Skin epidermis (tissue), 12 donors: ENCODE measurements at regions not wholly inside any gene's neighbourhood (a gene's known extent, or its start where the extent isn't known, plus 50 kb on each side); places are given as distances from the start of the nearest gene placed in this dataset.
A peak's percentile ranks its signal among the peaks of the same experiment; 100 is the strongest.
"Not testable (repeated sequence)": the region's sequence is repeated elsewhere in the genome, so short reads cannot be mapped to it uniquely, and the experiment has no call there.

ENCODE experiments used
- H3K27ac ChIP-seq, 21 experiments: fragments of 200-600 bp; sonication (generic) in 11 of 21; one replicate each; pipeline ENCODE4 v1.5.0; 2020; ENCODE audit warnings: mild to moderate bottlenecking in 3 of 21, inconsistent platforms in 2 of 21, moderate library complexity in 2 of 21
- H3K4me3 ChIP-seq, 7 experiments: fragments of 200-600 bp; sonication (generic) in 2 of 7; one replicate each; pipeline ENCODE4 v1.5.0; 2020; ENCODE audit warnings: inconsistent platforms in 2 of 7, mild to moderate bottlenecking in 2 of 7, moderate library complexity in 1 of 7

GRCh38 chr11:110347660-110348059, 51.2 kb upstream of the RDX start:
- Histone ChIP-seq H3K27ac (peak overlapping the region in 1 of 21 experiments; percentile 88), H3K4me3 (no peak overlapping the region)

- Histone ChIP-seq H3K27ac (peak overlapping the region in 16 of 21 experiments; percentile 3 to 88 (median 39)), H3K4me3 (no peak overlapping the region)
These were observed 53.0 kb upstream of the RDX start for GRCh38 chr11:110349138-110349996.

GRCh38 chr11:110349997-110350383, 53.6 kb upstream of the RDX start:
- H3K4me3 ChIP-seq = not testable (repeated sequence)
- H3K27ac ChIP-seq = peak overlapping the region in 9 of 21 experiments; percentile 4 to 88 (median 60)

- H3K4me3 ChIP-seq = no peak overlapping the region
These were observed 58.8 kb upstream of the RDX start for GRCh38 chr11:110355011-110355744.

GRCh38 chr11:110356762-110357671, 60.6 kb upstream of the RDX start:
- Histone ChIP-seq H3K4me3 (no peak overlapping the region), H3K27ac (peak overlapping the region in 1 of 21 experiments; percentile 11)

More at GRCh38 chr11:110355011-110355744, 58.8 kb upstream of the RDX start:
- H3K27ac ChIP-seq = peak overlapping the region in 1 of 21 experiments; percentile 14

- H3K27ac ChIP-seq = no peak overlapping the region
These were observed 61.9 kb upstream of the RDX start for GRCh38 chr11:110358336-110358735.

GRCh38 chr11:110360781-110361408, 64.5 kb upstream of the RDX start:
- H3K27ac ChIP-seq, H3K4me3 ChIP-seq: not testable (repeated sequence)

More at GRCh38 chr11:110358336-110358735, 61.9 kb upstream of the RDX start:
- H3K4me3 ChIP-seq = no peak overlapping the region

- Histone ChIP-seq H3K4me3 (no peak overlapping the region), H3K27ac (peak overlapping the region in 3 of 21 experiments; percentile 9 to 29 (median 13))
These were observed 66.6 kb upstream of the RDX start for GRCh38 chr11:110362971-110363509.

- Histone ChIP-seq H3K4me3 (no peak overlapping the region), H3K27ac (no peak overlapping the region)
These were observed 63.5 kb upstream of the FDX1 start for GRCh38 chr11:110366291-110366690.

GRCh38 chr11:110367571-110367970, 62.2 kb upstream of the FDX1 start:
- Histone ChIP-seq H3K4me3 (no peak overlapping the region), H3K27ac (no peak overlapping the region)

- H3K4me3 ChIP-seq = no peak overlapping the region
- no peak overlapping the region for H3K27ac ChIP-seq
These were observed 58.7 kb upstream of the FDX1 start for GRCh38 chr11:110371084-110371483.

- Histone ChIP-seq H3K4me3 (no peak overlapping the region), H3K27ac (peak overlapping the region in 11 of 21 experiments; percentile 28 to 74 (median 52))
These were observed 56.6 kb upstream of the FDX1 start for GRCh38 chr11:110373051-110373702.

- Histone ChIP-seq H3K4me3 (no peak overlapping the region), H3K27ac (peak overlapping the region in 1 of 21 experiments; percentile 55)
These were observed 54.8 kb upstream of the FDX1 start for GRCh38 chr11:110374921-110375320.

GRCh38 chr11:110375351-110375750, 54.4 kb upstream of the FDX1 start:
- H3K27ac ChIP-seq = no peak overlapping the region

GRCh38 chr11:110376021-110376420, 53.7 kb upstream of the FDX1 start:
- Histone ChIP-seq H3K27ac (no peak overlapping the region), H3K4me3 (no peak overlapping the region)

More at GRCh38 chr11:110375351-110375750, 54.4 kb upstream of the FDX1 start:
- H3K4me3 ChIP-seq = no peak overlapping the region

- Histone ChIP-seq H3K4me3 (no peak overlapping the region), H3K27ac (peak overlapping the region in 1 of 21 experiments; percentile 44)
These were observed 52.9 kb upstream of the FDX1 start for GRCh38 chr11:110376711-110377324.

- Histone ChIP-seq H3K27ac (peak overlapping the region in 1 of 21 experiments; percentile 44), H3K4me3 (no peak overlapping the region)
These were observed 52.3 kb upstream of the FDX1 start for GRCh38 chr11:110377434-110377833.

GRCh38 chr11:110379261-110379660, 50.5 kb upstream of the FDX1 start:
- Histone ChIP-seq H3K27ac (no peak overlapping the region), H3K4me3 (no peak overlapping the region)
